Epidermal melanocyte (primary cell): ENCODE measurements at regions not wholly inside any gene's neighbourhood (a gene's known extent, or its start where the extent isn't known, plus 50 kb on each side); places are given as distances from the start of the nearest gene placed in this dataset.
"Not testable (repeated sequence)": the region's sequence is repeated elsewhere in the genome, so short reads cannot be mapped to it uniquely, and the experiment has no call there.

ENCODE experiments used
- DNase-seq: peaks from one replicate; pipeline ENCODE4 v3.0.0; 2011; ENCODE audit warnings: low spot score; ENCODE audit not compliant: insufficient read length

- DNase-seq: no peak
Observed at GRCh38 chr1:70819231-70819630, 228.4 kb downstream of the PTGER3 start.

DNA sequence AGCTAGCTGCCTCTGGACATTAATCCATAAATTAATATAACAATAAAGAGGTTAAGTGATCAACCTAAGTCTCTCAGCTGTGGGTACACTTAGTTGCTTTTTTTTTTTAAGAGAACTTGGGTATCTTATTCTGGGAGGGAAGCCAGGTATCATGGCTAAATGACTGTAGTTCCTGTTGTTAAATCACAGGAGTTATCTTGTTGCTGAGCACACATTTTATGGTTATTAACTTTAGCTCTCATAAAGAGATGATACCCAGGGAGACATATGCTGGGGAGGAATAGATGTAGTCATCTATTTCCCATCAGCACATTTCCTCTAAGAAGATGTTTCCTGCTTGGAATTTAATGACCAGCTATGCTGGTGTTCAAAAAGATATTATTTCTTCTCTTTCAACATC is 227.8 kb downstream of the PTGER3 start:
- DNase-seq: no peak

DNA sequence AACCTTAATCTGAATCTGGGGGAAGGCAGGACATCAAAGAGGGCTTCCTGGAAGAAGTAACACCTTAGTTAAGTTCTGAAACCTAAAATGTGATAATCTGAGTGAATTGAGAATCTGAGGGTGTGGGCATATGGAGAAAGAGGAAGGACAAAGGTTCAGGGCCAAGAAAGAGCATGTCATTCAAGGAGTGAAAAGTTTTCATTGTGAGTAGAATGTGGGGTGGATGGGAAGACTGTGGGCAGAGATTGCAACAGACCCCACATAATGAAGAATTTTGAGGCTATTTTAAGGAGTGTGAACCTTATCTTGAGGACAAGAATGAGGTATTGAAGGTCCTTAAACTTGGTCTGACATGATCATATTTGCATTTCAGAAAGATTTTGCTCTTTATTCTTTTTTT is 227.2 kb downstream of the PTGER3 start:
- DNase-seq: no peak

- no peak for DNase-seq
Observed at GRCh38 chr1:70820995-70821394, 226.6 kb downstream of the PTGER3 start.

- DNase-seq: no peak
Observed at GRCh38 chr1:70826428-70826827, 221.2 kb downstream of the PTGER3 start.

- no peak for DNase-seq
Observed at GRCh38 chr1:70827030-70827429, 220.6 kb downstream of the PTGER3 start.

DNA sequence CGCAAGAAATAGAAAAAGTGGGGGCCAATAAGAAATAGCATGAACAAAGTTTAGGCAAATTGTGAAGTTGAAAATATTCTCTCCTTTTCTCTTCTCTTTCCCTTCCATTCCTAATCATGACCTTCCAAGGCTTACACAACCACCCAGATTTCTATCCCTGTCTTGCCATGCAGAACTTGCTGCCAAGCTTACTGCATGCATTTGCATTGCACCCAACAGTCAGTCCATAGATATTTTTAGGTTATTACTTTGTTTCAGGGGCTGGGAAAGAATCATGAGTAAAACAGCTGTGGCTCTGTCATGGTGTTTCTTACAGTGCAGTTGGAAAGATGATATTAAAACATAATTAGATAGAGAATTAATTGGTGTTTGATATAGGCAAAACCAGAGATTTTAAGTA is 219.4 kb downstream of the PTGER3 start:
- no peak for DNase-seq

- not testable (repeated sequence) for DNase-seq
Observed at GRCh38 chr1:70834365-70834764, 213.3 kb downstream of the PTGER3 start.

DNA sequence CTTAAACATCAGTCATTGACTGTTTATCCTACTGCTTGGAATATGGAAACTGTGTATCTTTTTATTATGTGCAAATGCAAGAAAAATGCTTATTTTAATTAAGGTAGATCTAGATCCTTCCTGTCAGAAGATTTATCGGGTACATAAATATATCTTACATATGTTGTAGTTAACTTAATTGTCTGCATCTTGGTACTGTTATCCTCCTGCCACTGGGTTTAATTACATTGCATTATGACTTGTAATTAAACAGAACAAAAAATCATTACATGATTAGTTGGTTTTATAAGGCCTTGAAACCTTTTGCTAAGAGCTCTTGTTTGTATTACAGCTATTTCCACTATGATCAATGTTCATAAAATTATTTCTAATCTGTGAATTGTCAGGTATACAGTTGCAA is 211.2 kb downstream of the PTGER3 start:
- DNase-seq: no peak

GRCh38 chr1:70840260-70840953 is 207.2 kb downstream of the PTGER3 start:
- DNase-seq: no peak

GRCh38 chr1:70842562-70842961 is 205.1 kb downstream of the PTGER3 start:
- DNase-seq: no peak

DNA sequence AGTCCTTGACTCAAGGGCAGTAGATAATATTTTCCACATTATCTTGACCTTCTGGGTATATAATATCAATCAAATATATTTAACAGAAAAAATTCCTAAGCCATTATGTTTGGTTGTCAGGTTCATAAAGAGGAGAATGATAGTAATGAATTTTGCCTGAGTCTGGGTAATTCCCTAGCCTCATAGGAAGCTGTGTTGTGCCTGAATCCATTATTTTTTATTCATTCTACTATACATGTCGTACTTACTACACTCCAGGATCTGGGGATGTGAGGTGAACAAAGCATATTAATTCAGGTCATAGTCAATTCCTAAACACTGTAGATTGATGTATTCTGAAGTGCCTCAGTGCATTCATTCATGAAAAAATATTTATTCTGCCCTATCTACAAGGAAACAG is 204.2 kb downstream of the PTGER3 start:
- DNase-seq: no peak

GRCh38 chr1:70847013-70847412 is 200.6 kb downstream of the PTGER3 start:
- no peak for DNase-seq

- no peak for DNase-seq
Observed at GRCh38 chr1:70855203-70855602, 192.4 kb downstream of the PTGER3 start.

- DNase-seq: no peak
Observed at GRCh38 chr1:70856201-70856600, 191.4 kb downstream of the PTGER3 start.

DNA sequence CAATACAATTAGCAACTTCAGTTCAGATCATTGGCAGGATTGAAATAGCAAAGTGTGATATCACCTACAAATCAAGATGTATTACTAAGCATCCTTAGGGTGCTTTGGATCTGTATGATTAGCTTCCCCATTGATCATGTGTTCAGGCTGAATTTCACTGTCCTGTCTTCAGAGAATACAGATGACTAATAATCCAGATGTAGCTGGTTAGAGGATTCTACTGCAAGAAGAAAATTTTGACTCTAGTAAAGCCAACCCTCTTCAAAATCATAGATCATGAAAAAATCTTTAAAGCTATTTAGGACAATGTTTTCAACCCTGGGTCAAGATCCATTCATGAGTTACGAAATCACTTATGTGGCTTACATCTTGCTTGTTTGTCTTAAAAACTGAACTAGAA is 184.4 kb downstream of the PTGER3 start:
- DNase-seq: no peak

DNA sequence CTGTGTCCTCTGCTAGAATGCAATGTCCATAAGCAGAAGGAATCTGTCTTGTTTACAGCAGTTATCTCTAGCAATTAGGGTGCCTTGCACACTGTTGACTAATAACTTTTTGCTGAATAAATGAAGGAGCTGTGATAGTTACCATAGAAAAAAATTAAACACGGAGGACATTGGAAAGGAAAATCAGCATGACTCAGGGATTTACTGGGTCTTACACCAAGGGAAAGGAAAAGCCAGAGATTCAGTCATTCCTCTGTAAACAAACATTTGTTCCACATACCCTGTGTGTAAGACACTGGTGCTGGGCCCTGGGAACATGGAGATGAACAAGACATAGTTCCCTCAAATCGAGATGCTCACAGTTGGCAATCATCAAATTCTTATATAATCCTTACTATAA is 183.3 kb downstream of the PTGER3 start:
- DNase-seq: no peak

DNA sequence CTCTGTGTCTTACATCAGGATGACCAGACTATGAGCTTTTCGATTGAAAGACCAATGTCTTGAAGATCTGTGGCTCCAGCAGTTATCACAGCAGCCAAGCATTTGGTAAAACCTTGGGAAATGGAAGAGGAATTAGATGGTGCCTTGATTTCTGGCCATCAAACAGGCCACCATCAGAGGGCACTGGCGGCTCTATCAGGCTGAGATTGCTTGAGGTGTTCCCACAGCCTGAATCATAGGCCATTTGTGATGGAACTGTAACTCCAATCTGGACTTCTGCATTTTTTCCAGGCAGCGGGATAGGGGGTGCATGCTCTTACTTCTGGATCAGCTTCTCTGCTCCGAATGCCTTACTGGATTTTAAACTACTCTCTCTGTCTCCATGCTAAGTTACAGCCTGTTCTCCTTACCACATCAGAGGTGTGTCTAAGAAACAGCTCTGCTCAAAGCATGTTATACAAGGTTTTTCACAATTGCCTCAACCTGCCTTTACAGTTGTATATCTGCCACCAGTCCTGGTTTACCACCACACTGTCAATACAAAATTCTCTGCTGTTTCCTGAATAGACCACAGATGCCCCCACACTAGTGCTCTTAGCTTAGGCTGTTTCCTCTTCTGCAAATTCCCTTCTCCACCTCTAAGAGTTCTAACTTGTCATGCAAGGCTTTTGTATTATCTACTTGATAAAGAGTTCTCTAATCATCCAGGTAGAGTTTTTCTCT is 180.9 kb downstream of the PTGER3 start:
- DNase-seq: no peak

- no peak for DNase-seq
Observed at GRCh38 chr1:70871790-70872189, 175.8 kb downstream of the PTGER3 start.

DNA sequence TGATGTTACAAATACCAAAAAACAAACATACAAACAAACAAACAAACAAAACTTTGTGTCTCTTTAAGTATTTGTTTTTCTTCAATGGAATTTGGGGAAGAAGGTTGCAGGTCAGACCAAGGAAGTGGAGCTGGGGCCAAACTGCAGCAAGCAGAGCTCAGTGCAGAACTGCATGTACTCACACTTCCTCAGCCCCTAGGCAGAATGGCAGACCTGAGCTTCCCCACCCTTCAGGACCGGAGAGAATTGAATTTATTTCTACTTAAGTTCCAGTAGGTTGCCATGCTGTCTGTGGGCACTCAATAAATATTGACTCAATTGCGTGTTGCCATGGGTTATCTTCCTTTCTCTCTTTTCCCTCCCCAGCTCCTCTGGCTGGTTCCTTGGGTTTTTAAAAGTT is 173.6 kb downstream of the PTGER3 start:
- no peak for DNase-seq

DNA sequence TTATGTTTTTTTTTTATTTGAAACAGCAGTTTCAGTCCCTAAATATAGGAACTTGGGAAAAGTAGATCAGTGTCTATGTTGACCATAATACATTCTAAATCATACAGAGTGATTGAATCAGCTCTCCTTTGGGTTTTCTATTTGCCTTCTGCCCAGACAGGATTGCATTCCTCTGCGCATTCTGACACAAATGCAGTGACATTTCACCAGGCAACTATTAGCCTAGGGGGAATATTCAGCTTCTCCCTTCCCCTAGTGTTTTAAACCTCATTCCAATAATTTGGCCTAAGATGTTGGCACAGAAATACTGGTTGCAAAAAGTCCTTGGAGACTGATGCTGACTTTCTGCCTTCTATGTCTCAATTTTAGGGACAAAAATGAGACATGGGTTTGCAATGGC is 172.8 kb downstream of the PTGER3 start:
- DNase-seq: no peak

DNA sequence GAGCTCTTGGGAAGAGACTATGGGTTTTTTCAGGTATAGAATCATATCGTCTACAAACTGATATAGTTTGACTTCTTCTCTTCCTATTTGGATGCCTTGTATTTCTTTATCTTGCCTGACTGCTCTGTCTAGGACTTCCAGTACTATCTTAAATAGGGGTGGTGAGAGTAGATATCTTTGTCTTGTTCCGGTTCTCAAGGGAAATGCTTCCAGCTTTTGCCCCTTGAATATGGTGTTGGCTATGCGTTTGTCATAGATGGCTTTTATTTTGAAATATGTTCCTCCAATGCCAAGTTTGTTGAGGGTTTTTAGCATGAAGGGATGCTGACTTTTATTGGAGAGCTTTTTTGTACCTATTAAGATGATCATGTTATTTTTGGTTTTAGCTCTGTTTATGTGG is 170.3 kb downstream of the PTGER3 start:
- no peak for DNase-seq

- no peak for DNase-seq
Observed at GRCh38 chr1:70887936-70888335, 159.7 kb downstream of the PTGER3 start.
